ENCODE measurements at regions not wholly inside any gene's neighbourhood (a gene's known extent, or its start where the extent isn't known, plus 50 kb on each side); places are given as distances from the start of the nearest gene placed in this dataset.

GRCh38 chr10:4062751-4063150, 277.7 kb upstream of the KLF6 start:
- no peak for TF ChIP-seq SPI1 (IDR thresholded peaks at IDR 0.05; ENCODE audit: borderline replicate concordance, low read depth)
- no peak for TF ChIP-seq POLR2AphosphoS5 (IDR thresholded peaks at IDR 0.05; ENCODE audit: low read depth)
- TF ChIP-seq GABPA (IDR thresholded peaks at IDR 0.05; ENCODE audit: low read depth): no peak
- TF ChIP-seq, protein P1, sequence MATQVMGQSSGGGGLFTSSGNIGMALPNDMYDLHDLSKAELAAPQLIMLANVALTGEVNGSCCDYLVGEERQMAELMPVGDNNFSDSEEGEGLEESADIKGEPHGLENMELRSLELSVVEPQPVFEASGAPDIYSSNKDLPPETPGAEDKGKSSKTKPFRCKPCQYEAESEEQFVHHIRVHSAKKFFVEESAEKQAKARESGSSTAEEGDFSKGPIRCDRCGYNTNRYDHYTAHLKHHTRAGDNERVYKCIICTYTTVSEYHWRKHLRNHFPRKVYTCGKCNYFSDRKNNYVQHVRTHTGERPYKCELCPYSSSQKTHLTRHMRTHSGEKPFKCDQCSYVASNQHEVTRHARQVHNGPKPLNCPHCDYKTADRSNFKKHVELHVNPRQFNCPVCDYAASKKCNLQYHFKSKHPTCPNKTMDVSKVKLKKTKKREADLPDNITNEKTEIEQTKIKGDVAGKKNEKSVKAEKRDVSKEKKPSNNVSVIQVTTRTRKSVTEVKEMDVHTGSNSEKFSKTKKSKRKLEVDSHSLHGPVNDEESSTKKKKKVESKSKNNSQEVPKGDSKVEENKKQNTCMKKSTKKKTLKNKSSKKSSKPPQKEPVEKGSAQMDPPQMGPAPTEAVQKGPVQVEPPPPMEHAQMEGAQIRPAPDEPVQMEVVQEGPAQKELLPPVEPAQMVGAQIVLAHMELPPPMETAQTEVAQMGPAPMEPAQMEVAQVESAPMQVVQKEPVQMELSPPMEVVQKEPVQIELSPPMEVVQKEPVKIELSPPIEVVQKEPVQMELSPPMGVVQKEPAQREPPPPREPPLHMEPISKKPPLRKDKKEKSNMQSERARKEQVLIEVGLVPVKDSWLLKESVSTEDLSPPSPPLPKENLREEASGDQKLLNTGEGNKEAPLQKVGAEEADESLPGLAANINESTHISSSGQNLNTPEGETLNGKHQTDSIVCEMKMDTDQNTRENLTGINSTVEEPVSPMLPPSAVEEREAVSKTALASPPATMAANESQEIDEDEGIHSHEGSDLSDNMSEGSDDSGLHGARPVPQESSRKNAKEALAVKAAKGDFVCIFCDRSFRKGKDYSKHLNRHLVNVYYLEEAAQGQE (IDR thresholded peaks at IDR 0.05; ENCODE audit: insufficient replicate concordance, low read depth): no peak
- TF ChIP-seq, protein P2, sequence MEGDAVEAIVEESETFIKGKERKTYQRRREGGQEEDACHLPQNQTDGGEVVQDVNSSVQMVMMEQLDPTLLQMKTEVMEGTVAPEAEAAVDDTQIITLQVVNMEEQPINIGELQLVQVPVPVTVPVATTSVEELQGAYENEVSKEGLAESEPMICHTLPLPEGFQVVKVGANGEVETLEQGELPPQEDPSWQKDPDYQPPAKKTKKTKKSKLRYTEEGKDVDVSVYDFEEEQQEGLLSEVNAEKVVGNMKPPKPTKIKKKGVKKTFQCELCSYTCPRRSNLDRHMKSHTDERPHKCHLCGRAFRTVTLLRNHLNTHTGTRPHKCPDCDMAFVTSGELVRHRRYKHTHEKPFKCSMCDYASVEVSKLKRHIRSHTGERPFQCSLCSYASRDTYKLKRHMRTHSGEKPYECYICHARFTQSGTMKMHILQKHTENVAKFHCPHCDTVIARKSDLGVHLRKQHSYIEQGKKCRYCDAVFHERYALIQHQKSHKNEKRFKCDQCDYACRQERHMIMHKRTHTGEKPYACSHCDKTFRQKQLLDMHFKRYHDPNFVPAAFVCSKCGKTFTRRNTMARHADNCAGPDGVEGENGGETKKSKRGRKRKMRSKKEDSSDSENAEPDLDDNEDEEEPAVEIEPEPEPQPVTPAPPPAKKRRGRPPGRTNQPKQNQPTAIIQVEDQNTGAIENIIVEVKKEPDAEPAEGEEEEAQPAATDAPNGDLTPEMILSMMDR (IDR thresholded peaks at IDR 0.05; ENCODE audit: insufficient read depth, low read length): no peak
- no peak overlapping the region for H3K27ac ChIP-seq (replicated peaks)
- no peak for DNase-seq (ENCODE audit: low read depth in 1 of 2, low spot score in 1 of 2)
- no peaks in the 10 kb centered on the region for H3K27me3 ChIP-seq (ENCODE audit: insufficient read depth, poor library complexity, severe bottlenecking)
- H3K4me3 ChIP-seq (replicated peaks; ENCODE audit: insufficient read depth, low read length): no peak overlapping the region

DNA sequence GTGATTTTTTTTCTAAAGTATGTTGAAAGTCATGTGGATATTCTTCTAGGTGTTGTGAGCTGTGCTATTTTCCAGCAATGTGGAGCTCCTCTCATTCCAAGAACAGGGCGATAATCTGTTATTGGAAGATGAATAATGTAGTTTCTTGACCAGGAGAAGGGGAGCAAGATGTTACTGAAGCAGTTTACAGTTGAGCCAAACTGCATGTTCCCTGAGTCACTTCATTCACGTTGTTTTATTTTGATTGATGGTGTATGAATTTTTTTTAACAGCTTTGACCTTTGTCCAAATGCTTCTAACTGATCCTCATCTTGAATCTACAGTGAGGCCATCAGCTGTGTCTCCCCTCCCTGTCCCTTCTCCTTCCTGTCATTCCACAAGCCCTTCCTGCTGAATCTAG, 277.1 kb upstream of the KLF6 start:
- Histone ChIP-seq H3K27me3 (ENCODE audit: insufficient read depth, poor library complexity, severe bottlenecking) (no peaks in the 10 kb centered on the region), H3K4me3 (replicated peaks; ENCODE audit: insufficient read depth, low read length) (no peak overlapping the region), H3K27ac (replicated peaks) (no peak overlapping the region)
- TF ChIP-seq, protein P2 (IDR thresholded peaks at IDR 0.05; ENCODE audit: insufficient read depth, low read length): no peak
- TF ChIP-seq GABPA (IDR thresholded peaks at IDR 0.05; ENCODE audit: low read depth) (no peak), SPI1 (IDR thresholded peaks at IDR 0.05; ENCODE audit: borderline replicate concordance, low read depth) (no peak), POLR2AphosphoS5 (IDR thresholded peaks at IDR 0.05; ENCODE audit: low read depth) (no peak)
- TF ChIP-seq, protein P1 (IDR thresholded peaks at IDR 0.05; ENCODE audit: insufficient replicate concordance, low read depth): no peak
- no peak for DNase-seq (ENCODE audit: low read depth in 1 of 2, low spot score in 1 of 2)

GRCh38 chr10:4061441-4061951, 276.5 kb upstream of the KLF6 start:
- Histone ChIP-seq H3K27ac (replicated peaks) (no peak overlapping the region), H3K27me3 (ENCODE audit: insufficient read depth, poor library complexity, severe bottlenecking) (no peaks in the 10 kb centered on the region), H3K4me3 (replicated peaks; ENCODE audit: insufficient read depth, low read length) (no peak overlapping the region)
- no peak for DNase-seq (ENCODE audit: low read depth in 1 of 2, low spot score in 1 of 2)
- TF ChIP-seq, protein P1 (IDR thresholded peaks at IDR 0.05; ENCODE audit: insufficient replicate concordance, low read depth): no peak
- TF ChIP-seq POLR2AphosphoS5 (IDR thresholded peaks at IDR 0.05; ENCODE audit: low read depth): no peak
- no peak for TF ChIP-seq SPI1 (IDR thresholded peaks at IDR 0.05; ENCODE audit: borderline replicate concordance, low read depth)
- TF ChIP-seq, protein P2 (IDR thresholded peaks at IDR 0.05; ENCODE audit: insufficient read depth, low read length): no peak
- TF ChIP-seq GABPA (IDR thresholded peaks at IDR 0.05; ENCODE audit: low read depth): no peak
